GM23248 (cell line): ENCODE measurements at regions not wholly inside any gene's neighbourhood (a gene's known extent, or its start where the extent isn't known, plus 50 kb on each side); places are given as distances from the start of the nearest gene placed in this dataset.
"Not testable (repeated sequence)": the region's sequence is repeated elsewhere in the genome, so short reads cannot be mapped to it uniquely, and the experiment has no call there.

Experiments used
- EZH2 ChIP-seq: fragments of 200-600 bp; sonication (generic); IDR thresholded peaks from 2 replicates; pipeline ENCODE4 v1.6.1; 2018; ENCODE audit warnings: antibody characterized with exemption, mild to moderate bottlenecking; ENCODE audit not compliant: insufficient read depth, poor library complexity, severe bottlenecking
- EZH2phosphoT487 ChIP-seq: fragments of 200-600 bp; sonication (generic); IDR thresholded peaks from 2 replicates; pipeline ENCODE4 v1.6.1; 2018; ENCODE audit warnings: antibody characterized with exemption, moderate library complexity, mild to moderate bottlenecking, low read depth; ENCODE audit not compliant: insufficient read depth

GRCh38 chr1:105631153-105631744 is 1425.2 kb upstream of the PRMT6 start:
- TF ChIP-seq EZH2, EZH2phosphoT487: not testable (repeated sequence)
